OCI-LY7 (cell line): ENCODE measurements at regions not wholly inside any gene's neighbourhood (a gene's known extent, or its start where the extent isn't known, plus 50 kb on each side); places are given as distances from the start of the nearest gene placed in this dataset.

Source experiments
- BruUV-seq: library from RNA; stranded (reverse); fragments of 400-500 nt; replicated peaks from 2 replicates; lab custom pipeline; 2021; lab: Mats Ljungman, UMichigan
- CTCF ChIA-PET: fragments of 300-600 bp; sonication (Branson Sonifier 250); formaldehyde crosslinking; loops from one replicate; lab custom pipeline; 2022; ENCODE audit warnings: antibody characterized with exemption; ENCODE audit not compliant: unreplicated experiment; lab: Charles Lee
- POLR2A ChIA-PET: fragments of 300-600 bp; sonication (Branson Sonifier 250); formaldehyde crosslinking; loops from one replicate; lab custom pipeline; 2022; ENCODE audit warnings: antibody characterized with exemption; lab: Charles Lee
- DNase-seq: peaks from one replicate; pipeline ENCODE4 v3.0.0-alpha.2; 2015; ENCODE audit warnings: low spot score
- H2AFZ ChIP-seq: fragments of 200-600 bp; sonication (generic), shearing (Covaris generic); 2 replicates; pipeline ENCODE4 v1.6.1; 2014; ENCODE audit warnings: mild to moderate bottlenecking, antibody characterized with exemption, low read length, moderate library complexity
- H3K27ac ChIP-seq: fragments of 200-600 bp; sonication (generic); 2 replicates; pipeline ENCODE4 v1.5.1; 2014; ENCODE audit warnings: mixed run types, low read depth, mild to moderate bottlenecking, moderate library complexity, low read length, inconsistent platforms; ENCODE audit not compliant: poor library complexity, severe bottlenecking
- H3K36me3 ChIP-seq: fragments of 200-600 bp; sonication (generic); 2 replicates; pipeline ENCODE4 v1.6.1; 2014; ENCODE audit warnings: mild to moderate bottlenecking, antibody characterized with exemption, low read length, moderate library complexity, mixed read lengths; ENCODE audit not compliant: insufficient read depth
- H3K4me1 ChIP-seq: fragments of 200-600 bp; sonication (generic); 2 replicates; pipeline ENCODE4 v1.5.1; 2014; ENCODE audit warnings: mild to moderate bottlenecking, low read length; ENCODE audit not compliant: insufficient read depth, poor library complexity, severe bottlenecking
- H3K4me2 ChIP-seq: fragments of 200-600 bp; sonication (generic); 2 replicates; pipeline ENCODE4 v1.6.1; 2014; ENCODE audit warnings: mild to moderate bottlenecking, low read length
- H3K4me3 ChIP-seq: fragments of 200-600 bp; sonication (generic); 2 replicates; pipeline ENCODE4 v1.5.1; 2014; ENCODE audit warnings: mild to moderate bottlenecking, low read depth, low read length; ENCODE audit not compliant: poor library complexity, severe bottlenecking
- H3K79me2 ChIP-seq: fragments of 200-600 bp; sonication (generic); 2 replicates; pipeline ENCODE4 v1.6.1; 2016; ENCODE audit warnings: low read depth, mild to moderate bottlenecking, low read length, moderate library complexity, mixed read lengths; ENCODE audit not compliant: insufficient read depth
- H3K9me2 ChIP-seq: fragments of 200-600 bp; sonication (generic); 2 replicates; pipeline ENCODE4 v1.6.1; 2016; ENCODE audit warnings: mild to moderate bottlenecking, low read length, mixed read lengths; ENCODE audit not compliant: insufficient read depth
- H3K9me3 ChIP-seq: fragments of 200-600 bp; sonication (generic); 2 replicates; pipeline ENCODE4 v1.6.1; 2014; ENCODE audit warnings: mild to moderate bottlenecking, mixed run types, low read length, mixed read lengths
- H4K20me1 ChIP-seq: fragments of 200-600 bp; sonication (generic); 2 replicates; pipeline ENCODE4 v1.6.1; 2014; ENCODE audit warnings: mild to moderate bottlenecking, antibody characterized with exemption, low read length, moderate library complexity, mixed read lengths; ENCODE audit not compliant: insufficient read depth
- EZH2phosphoT487 ChIP-seq: fragments of 200-600 bp; sonication (generic); IDR thresholded peaks from 2 replicates; pipeline ENCODE4 v1.6.1; 2018; ENCODE audit warnings: low read depth, borderline replicate concordance, mild to moderate bottlenecking, mixed run types, antibody characterized with exemption, low read length, moderate library complexity, mixed read lengths
- intact Hi-C: fragments of 100-400 bp; cut with micrococcal nuclease; formaldehyde crosslinking; loops from one replicate; pipeline ENCODE4 v1.10.0; 2022; ENCODE audit not compliant: unreplicated experiment
- TF ChIP-seq, protein P1 (sequence below): fragments of 200-600 bp; sonication (generic); conservative IDR thresholded peaks from 2 replicates; pipeline ENCODE4 v1.5.1; 2014; ENCODE audit warnings: mild to moderate bottlenecking, antibody characterized with exemption, low read length, moderate library complexity, mixed read lengths

DNA sequence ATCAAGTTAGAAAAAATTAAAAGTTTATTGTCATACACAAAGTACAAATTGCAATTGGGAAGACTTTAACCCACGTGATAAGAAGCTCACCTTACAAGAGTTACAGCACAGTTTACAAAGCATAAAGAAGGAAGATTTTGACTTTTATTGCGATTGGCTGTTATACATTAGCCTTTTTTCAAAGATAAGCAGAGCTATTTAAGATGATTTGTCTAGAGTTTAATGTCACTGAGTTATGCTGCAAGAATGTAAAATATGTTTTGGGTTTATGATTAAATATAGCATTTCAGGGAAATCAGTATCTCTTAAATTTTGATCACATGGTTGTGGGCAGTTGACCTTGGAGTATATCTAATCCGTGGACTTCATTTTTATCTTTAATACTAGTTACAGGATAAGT, 664.2 kb upstream of the PTCHD4 start:
- Histone ChIP-seq H3K4me2 (no peak overlapping the region), H3K9me3 (no peaks in the 10 kb centered on the region), H3K9me2 (no peaks in the 10 kb centered on the region), H2AFZ (no peak overlapping the region), H4K20me1 (no peaks in the 10 kb centered on the region), H3K4me1 (no peaks in the 10 kb centered on the region), H3K36me3 (no peaks in the 10 kb centered on the region), H3K27ac (no peak overlapping the region), H3K4me3 (no peak overlapping the region), H3K79me2 (no peaks in the 10 kb centered on the region)
- TF ChIP-seq, protein P1, sequence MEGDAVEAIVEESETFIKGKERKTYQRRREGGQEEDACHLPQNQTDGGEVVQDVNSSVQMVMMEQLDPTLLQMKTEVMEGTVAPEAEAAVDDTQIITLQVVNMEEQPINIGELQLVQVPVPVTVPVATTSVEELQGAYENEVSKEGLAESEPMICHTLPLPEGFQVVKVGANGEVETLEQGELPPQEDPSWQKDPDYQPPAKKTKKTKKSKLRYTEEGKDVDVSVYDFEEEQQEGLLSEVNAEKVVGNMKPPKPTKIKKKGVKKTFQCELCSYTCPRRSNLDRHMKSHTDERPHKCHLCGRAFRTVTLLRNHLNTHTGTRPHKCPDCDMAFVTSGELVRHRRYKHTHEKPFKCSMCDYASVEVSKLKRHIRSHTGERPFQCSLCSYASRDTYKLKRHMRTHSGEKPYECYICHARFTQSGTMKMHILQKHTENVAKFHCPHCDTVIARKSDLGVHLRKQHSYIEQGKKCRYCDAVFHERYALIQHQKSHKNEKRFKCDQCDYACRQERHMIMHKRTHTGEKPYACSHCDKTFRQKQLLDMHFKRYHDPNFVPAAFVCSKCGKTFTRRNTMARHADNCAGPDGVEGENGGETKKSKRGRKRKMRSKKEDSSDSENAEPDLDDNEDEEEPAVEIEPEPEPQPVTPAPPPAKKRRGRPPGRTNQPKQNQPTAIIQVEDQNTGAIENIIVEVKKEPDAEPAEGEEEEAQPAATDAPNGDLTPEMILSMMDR, result no peak
- TF ChIP-seq EZH2phosphoT487, result no peak
- no TSS peak for BruUV-seq
- ChIA-PET CTCF (no interaction called here), POLR2A (no interaction called here)
- DNase-seq, result no peak
- intact Hi-C loops, result no loop called here

DNA sequence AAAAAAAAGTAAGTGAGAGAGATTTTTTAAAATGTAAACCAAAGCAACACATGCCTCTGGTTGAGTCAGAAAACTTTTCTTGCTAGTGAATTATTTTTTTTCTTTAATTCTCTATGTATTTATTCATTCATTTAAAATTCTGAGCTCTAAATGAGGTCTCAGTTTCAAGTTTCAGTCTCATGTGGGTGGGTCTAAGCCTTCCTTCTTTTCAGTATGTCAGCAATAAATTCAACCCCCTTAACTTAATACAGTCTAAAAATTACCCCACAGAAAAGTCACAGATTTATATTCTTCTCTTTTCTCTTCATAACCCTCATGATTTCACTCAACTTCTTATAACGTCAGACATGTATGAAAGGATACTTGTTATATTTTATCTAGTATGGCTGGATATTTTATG, 663.3 kb upstream of the PTCHD4 start:
- H3K27ac ChIP-seq, result no peak overlapping the region
- no TSS peak for BruUV-seq
- no peaks in the 10 kb centered on the region for H3K9me3 ChIP-seq
- no peaks in the 10 kb centered on the region for H3K4me1 ChIP-seq
- CTCF ChIA-PET, result no interaction called here
- no peak overlapping the region for H3K4me3 ChIP-seq
- no peaks in the 10 kb centered on the region for H4K20me1 ChIP-seq
- intact Hi-C loops, result no loop called here
- POLR2A ChIA-PET, result no interaction called here
- no peaks in the 10 kb centered on the region for H3K36me3 ChIP-seq
- TF ChIP-seq EZH2phosphoT487, result no peak
- TF ChIP-seq, protein P1, result no peak
- no peak for DNase-seq
- H3K9me2 ChIP-seq, result no peaks in the 10 kb centered on the region
- no peak overlapping the region for H3K4me2 ChIP-seq
- no peak overlapping the region for H2AFZ ChIP-seq
- H3K79me2 ChIP-seq, result no peaks in the 10 kb centered on the region

DNA sequence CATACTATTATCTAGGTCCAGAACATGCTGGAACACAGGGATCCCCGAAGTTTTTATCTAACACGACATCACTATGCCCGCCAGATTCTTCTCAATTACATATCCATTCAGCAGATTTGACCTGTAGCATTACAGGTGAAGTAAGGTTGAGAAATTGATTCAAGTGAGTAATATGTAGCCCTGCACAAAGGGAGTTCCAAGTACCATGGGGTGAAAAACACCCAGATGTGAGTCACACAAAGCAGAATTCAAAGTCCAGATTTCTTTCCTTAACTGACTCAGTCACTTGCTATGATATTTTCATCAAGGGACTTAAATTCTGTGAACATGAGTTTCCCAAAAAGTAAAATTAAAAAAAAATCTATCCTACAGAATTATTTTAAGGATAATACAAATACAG, 655.4 kb upstream of the PTCHD4 start:
- Histone ChIP-seq H3K36me3 (no peaks in the 10 kb centered on the region), H3K4me1 (no peaks in the 10 kb centered on the region), H3K9me2 (no peaks in the 10 kb centered on the region), H4K20me1 (no peaks in the 10 kb centered on the region), H3K4me3 (no peak overlapping the region), H3K79me2 (no peaks in the 10 kb centered on the region), H2AFZ (no peak overlapping the region), H3K9me3 (no peaks in the 10 kb centered on the region), H3K27ac (no peak overlapping the region), H3K4me2 (no peak overlapping the region)
- DNase-seq, result no peak
- no TSS peak for BruUV-seq
- POLR2A ChIA-PET, result no interaction called here
- no peak for TF ChIP-seq EZH2phosphoT487
- TF ChIP-seq, protein P1, result no peak
- CTCF ChIA-PET, result no interaction called here
- intact Hi-C loops, result loop anchor here (10.0 kb wide), 1 partner anchor 682 kb away; no protein-coding TSS in a partner anchor
